HG03378 (cell line): ENCODE measurements at regions not wholly inside any gene's neighbourhood (a gene's known extent, or its start where the extent isn't known, plus 50 kb on each side); places are given as distances from the start of the nearest gene placed in this dataset.

Experiments used
- ATAC-seq: cut with Tn5 transposase; IDR thresholded peaks from one replicate; pipeline ENCODE4 v1.9.1; 2021; ENCODE audit warnings: mild to moderate bottlenecking, moderate library complexity; ENCODE audit not compliant: unreplicated experiment

DNA sequence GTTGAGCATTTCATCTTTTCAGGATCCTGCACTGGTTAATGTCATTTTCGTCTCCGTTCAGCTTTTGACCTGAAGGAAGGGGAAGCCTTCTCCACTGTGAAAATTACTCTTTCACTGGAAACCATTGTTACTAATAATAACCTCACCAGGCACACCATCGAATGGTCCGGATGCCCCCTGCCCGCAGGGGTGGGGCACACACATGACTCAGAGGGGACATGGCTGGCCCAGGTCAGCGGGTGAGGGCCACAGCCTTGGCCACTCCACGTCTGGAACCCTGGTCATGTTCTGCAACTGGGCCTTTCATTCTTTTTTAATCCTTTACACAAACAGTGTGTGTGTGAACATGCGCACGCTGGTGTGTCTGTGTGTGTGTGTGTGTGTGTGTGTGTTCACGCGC, 191.8 kb downstream of the BCOR start:
- no peak for ATAC-seq

DNA sequence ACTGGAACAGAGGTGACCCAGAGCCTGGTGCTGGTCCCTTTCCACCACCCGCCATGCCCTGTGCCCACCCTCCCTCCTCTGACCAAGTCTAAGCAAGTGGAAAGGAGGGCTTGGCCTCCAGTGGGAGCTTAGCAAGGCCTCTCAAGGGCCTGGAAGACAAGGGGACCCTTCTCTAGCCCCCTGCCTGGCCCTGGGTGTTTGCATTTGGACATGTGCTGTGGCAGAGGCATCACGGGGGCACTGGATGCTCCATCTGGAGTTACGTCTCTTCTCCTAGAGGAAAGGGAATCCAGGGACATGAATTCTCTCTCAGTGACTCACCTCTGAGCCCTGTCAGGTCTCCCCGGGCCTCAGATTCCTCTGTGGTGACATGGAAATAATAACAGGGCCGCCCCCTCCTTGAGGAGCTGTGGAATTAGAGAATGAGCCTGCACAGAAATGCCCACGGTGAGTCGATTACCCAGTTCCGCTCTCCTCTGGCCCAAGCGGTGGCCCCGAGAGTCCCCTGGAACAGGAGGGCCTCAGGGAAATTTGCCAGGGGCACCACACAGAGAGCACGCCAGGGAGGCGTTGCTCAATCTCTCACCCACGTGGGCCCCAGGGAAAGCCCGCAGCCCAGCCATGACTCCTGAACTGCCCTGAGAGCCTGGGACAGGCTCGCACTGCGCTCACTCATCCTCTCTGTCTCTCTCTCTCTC, 189.6 kb downstream of the BCOR start:
- no peak for ATAC-seq

DNA sequence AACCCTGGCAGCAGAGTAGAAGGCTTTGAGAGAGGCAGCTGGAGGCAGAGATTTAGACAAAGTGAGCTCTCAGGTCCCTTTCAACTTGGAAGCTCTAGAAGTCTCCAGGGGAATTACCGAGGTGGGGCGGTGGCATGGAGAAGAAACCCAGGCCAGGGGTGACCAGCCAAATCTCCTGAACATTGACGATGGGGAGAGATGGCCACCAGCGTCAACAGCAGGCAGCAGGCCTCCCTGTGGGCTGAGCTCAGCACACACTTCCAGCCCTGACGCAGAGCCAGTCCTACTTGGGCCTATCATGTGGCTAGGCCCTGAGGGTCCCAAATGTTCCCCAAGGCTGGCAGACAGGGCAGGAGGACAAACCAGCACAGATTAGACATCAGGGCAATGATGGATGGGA, 187.8 kb downstream of the BCOR start:
- no peak for ATAC-seq

DNA sequence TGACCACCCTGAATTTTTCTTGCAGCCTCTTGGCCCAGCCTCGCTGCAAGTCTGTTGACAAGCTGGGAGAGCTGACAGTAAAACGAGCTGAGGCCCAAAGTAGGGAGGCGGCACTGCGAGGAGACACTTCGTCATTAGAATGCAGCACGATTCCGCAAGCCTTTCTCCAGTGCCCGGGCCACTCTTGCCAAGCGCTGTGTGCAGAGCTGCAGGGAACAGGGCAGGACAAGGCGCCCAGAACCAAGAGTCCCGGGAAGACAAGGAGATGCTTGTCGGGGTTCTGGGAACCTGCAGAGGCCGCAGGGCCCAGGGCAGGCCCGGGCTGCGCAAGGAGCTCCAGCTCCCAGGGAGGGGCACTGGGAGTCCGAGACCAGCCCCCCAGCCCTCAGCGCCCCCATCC, 187.1 kb downstream of the BCOR start:
- no peak for ATAC-seq

DNA sequence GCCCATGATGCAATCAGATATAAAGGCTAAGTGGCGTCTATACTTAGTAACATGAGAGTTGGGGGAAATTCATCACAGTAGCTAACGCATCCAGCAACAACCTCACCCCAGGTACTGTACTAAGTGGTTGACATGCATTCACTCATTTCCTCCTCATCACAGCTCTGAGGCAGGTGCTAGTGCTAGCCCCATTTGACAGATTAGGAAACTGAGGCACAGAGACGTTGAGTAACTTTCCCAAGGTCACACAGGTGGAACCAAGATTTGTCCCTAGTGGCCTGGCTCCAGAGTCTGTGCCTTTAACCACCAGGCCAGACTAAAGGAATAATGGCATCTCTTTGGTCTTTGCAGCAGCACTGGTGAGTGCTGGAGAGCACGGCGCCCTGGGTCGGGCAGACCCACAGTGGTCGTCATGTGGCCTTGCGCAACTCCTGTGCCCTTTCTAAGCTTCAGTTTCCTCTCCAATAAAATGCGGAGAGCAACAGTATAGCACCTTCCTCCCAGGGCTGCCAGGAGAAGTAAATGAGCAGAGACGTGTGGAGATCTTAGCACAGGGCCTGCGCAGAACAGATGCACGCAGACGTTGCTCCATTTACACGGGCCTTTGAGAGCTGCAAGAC, 186.4 kb downstream of the BCOR start:
- no peak for ATAC-seq

DNA sequence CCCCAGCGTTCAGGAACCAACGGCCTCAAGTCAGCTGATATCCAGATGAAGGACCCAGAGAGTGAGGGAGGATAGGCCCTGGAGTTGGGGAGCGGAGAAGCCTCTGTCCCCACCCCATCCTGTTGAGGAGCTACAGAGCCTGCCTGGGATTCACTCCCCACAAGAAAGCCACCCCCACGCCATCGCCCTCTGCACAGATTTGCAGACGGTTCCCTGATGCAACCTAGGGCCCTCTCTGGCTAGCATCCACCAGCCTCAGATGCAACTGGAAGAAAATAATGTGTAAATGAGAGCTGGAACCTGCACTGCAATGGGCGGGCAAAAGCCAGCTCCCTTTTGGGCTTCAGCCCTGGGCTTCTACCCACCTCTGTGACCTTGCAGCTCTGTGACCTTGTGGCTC, 185.6 kb downstream of the BCOR start:
- no peak for ATAC-seq

DNA sequence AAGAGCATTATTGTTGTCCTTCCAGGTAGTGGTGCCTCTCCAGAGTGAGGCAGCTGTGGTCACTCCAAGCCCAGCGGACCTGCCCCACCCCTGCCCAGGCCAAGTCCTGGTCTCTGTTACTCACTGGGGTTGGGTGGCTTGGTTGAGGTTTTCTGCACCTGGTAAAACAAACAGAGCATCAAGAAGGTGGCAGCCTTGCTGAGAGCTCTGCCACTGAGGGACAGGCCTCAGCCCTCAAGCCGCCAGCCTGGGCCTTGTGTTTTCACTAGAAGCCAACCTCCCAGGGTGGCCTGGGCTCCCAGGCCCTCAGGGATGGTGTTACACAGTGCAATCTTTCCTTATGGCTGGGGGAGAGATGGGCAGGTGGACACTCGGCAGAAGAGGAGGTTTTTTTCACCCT, 182.7 kb downstream of the BCOR start:
- ATAC-seq: no peak

DNA sequence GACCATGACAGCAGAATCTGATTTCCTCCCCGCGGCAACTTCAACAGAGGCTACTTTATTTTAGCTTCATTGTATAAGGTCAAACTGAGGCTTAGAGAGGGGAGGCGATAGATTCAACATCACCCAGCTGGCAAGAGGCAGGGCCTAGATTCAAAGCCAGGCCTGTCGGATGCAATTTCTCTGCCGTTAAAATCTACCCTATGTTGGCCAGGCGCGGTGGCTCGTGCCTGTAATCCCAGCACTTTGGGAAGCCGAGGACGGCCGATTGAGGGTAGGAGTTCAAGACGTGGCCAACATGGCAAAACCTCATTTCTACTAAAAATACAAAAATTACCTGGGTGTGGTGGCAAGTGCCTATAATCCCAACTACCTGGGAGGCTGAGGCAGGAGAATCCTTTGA, 182.2 kb downstream of the BCOR start:
- ATAC-seq: no peak

DNA sequence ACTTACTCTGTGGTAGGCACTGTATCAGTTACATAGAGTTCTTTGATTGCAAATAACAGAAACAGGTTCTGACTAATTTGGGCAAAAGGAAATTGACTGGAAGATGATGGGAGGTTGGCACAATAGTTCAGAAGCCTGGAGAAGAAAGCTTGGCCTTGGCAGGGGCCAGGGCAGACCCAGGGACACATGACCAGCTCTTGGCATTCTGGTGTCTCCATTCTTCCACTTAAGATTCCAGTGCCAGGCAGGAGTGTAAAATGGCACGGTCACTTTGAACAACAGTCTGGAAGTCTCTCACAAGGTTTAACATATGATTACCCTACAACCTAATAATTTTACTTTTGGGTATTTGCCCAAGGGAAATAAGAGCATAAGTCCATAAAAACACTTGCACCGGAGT, 175.9 kb downstream of the BCOR start:
- ATAC-seq: no peak

DNA sequence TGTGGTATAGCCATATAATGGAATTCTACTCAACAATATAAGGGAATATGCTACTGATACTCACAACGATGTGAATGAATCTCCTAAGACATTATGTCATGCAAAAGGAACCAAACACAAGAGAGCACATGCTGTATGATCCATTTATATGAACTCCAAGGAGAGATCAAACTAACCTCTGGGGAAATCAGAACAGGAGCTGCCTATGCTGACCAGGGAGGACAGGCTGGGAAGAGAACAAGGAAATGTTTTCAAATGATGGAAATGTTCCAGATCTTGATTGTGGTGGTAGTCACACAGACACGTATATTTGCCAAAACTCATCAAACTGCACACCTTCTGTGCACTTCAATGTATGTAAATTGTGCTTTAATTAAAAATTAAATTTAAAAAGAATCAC, 175.3 kb downstream of the BCOR start:
- ATAC-seq: no peak

DNA sequence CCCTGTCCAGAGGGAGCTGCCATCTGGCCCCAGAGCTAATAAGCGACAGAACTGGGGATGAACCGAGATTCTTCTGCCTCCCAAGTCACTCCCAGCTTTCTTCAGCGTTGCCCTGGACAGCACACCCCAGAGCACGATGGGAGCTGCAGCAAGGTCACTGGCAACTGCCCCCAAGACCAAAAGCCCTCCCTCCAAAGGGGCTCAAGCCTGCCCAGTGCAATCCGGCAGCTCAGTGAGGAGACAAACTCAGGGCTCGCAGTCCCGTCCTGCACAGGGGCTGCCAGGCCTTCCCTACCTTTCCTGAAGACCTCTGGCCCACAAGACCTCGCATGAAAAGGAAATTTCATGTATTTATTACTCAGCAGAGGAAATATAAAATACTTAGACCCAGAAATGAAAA, 174.8 kb downstream of the BCOR start:
- ATAC-seq: no peak

DNA sequence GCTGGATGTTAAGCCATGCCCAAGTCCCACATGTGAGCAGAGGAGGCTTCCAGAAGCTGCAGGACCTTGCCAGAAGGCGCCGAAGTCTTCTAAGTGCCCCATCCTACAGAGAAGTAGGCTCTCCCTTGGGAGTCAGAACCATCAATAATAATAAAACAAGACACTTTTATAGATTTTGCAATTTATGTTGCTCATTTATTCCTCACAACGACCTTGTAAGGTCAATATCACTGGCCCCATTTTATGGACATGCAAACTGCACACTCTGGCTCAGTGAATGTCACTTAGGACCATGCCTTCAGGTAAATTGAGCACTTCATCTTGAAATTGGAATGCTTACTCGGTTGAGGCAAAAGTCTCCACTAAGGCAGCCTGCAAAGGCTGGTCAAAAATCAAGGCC, 170.4 kb downstream of the BCOR start:
- ATAC-seq: no peak

DNA sequence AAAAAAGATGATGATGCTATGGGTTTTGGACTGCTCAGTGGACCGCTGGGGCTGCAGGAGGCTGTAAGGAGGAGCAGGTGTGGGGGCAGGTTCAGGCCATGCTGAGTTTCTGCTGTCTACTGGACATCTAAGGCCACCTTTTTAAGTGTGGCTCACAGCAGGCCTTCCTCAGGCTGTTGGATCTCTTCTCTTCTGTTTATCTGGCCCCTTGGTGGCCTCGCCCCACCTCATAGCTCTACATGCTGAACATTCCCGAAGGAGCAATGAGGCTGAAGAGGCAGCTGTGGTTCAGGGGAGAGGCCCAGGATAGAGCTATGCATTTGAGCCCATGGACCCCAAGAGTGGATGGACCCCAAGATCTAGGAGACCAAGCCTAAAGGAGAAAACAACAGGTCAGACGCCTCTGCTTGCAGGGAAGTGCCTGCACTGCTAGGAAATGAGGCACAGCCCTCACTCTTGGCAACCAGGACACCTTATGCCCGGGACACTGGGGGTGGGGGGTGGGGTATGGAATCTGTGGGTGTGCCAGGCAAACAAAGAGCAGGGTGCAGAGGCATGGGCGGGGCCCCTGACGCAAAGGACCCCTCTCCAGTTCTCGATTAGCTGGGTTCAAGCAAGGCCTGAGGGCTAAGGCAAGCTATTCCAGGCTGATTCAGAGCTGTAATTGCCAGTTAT, 168.9 kb downstream of the BCOR start:
- no peak for ATAC-seq

DNA sequence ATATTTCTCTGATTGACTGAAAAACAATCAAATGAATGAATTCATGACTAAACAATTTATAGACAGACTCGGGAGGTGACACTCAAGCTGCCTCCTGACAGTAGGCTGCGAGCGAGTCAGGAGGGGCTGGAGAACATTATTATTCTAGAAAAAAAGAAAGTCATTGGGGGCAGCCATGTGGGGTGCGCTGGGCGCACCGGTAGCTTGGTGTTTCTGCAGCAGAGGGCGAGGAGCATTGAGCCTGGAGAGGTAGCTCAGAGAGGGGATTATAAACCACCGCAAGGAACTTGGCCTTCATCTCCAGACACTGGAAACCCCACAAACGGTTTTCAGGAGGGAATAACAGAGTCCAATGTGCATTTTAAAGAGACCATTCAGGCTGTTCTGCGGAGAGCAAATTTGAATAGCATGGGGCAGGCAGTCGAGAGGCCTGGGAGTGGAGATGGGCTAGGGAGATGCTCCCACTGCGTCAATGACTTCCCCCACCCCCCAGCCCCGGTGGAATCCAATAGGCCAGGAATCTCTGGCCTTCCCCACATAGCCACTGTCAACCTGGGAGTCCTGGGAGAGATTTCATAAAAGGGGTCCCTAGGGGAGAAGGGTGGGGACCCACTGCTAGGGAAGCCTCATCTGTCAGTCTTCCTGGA, 168.3 kb downstream of the BCOR start:
- no peak for ATAC-seq

DNA sequence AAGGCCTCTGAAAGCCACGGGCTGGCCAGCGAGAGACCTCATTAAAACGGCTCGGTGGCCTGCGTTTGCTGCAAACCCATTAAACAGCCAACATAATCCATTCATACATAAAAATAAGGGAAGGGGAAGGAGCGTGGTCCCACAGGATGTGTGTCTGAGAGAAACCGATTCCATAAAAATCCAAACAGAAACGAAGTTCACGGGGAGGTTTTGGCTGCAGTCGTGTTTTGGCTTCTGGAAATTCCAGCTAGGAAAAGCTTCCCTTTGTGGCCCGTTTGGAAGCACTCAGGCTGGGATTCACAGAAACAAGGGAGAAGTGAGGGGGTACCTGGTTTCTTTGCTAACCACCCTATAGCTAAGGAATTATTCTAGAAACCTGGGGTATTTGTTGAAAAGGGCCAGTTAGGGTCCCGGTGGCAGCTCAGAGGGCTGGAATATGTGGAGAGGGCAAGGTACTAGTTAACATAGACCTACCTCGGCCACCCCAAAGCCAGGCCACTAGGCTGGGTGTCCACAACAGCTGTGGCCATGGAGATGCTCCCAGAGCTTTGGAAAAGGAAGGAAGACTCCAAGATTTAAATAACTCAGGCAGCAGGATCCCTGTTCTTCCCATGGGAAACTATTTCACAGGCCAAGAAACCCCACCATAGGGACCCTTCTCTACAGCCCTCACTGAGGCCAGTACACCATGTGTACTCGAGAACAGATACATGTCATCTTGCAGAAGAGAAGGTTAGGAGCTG, 166.8 kb downstream of the BCOR start:
- no peak for ATAC-seq

DNA sequence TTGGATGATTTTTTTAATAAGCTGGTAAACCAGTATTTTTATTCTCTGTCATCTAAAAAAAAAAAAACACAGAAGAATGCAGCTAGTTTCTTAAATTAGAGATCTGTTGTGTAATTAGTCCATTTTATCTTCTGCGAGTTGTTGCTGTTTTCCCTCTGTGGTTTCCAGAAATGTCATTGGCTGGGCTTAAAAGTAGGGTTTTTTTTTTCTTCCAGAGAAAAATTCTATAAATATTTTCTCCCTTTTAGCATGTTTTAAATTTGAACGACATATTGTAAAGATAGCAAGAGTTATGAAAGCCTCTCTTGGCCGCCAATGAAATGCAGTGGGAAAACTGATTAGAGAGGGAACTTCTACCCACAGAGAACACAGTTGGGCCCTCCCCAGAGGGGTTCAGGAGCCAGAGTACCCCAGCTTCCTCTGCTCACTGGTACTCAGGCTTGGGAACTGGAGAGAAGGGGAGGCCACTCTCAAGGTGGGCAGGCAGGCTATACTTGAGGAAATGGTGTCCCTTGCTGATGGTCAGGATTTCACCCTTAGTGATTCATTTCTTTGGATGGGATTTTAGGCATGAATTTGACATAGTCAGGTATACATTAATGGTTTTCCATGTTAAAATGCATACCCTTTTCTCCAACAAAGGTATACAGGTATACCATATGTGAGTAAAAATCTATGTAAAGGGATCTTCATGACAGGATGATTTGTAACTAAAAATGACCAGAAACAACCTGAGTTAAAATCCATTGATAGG, 166.1 kb downstream of the BCOR start:
- ATAC-seq: no peak

DNA sequence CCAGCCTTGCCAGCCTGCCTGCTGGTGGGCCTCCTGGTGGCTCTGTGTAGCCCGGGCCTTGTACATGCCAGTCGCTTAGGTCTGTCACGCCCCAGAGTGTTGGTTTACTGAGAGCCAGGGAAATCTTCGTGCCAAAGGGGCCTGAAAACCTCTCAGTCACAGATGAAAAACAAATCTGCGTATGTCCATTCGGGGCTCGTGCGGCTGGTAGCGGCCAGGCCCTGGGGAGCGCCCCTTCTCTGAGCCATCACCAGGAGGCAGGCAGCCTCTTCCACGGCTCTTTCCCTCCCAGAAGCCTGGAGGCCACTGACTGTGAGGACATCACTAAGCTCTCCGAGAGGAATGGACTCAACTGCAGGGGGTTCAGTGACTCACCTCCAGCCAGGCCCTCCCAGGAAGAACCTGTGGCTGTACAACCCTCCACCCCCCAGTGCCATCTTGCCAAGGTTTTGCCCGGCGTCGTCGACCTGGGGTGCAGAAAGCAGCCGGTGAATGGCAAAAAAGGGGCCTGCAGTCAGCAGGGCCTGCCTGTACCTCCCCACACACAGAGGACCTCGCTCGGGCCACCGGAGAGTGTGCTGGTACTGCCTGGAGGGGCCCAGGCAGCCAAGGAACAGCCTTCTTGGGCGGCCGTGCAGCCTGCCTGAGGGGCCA, 162.2 kb downstream of the BCOR start:
- no peak for ATAC-seq

DNA sequence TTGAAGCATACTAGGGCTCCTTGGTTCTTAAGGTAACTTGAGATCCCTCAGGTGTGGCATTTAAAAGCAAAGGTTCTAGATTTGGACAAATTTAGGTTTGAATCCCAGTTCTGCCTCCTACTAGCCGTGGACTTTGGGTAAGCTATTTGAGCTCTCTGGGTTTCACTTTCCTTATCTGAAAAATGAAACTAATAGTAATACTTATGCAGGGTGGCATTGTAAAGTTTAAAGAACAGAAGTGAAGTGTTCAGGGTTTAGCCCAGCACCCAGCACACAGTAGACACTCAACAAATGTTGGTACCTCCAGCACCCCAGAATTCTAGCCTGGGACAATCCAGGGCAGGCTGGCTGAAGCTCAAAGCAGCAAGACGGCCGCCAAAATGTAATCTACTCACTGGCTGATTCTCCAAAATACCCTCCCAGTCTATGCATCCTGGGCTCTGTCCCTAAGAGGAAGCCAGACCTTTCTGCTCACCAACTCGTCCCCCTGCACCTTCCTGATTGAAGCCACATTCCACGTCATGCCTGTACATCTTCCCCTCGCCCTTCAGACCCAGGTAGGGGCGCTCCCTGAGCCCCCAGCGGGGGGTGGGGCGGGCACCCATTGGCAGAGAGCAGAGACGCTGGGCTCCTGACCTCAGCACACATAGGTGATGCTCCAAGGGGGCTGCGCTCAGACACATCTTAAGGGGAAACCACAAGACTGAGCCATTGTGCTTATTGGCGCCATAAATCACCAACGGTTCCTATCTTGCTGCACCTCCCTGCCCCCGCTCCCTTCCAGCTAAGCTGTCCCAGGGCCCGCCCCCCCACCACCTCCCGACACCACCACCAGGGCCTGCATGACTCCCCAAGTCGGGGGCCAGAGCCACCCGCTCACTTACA, 160.6 kb downstream of the BCOR start:
- peak; percentile 74 for ATAC-seq

DNA sequence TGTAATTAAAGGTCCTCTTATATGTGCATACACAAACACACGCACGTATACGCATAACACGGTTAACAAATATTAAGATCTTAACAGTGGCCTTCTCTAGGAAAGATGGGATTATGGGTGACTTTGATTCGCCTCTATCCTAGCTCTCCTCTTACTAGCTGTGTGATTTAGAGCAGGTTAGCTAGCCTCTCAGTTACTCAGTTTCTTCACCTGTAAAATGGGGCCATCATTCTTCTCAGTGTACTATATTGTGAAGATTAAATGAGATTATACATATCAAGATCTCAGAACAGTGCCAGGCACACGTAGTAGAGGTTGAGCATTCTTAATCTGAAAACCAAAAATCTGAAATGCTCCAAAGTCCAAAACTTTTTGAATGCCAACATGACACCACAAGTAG, 159.3 kb downstream of the BCOR start:
- ATAC-seq: no peak
